Stimulated activated memory B cell treated with anti-CD40 and anti-IgM and Interleukin-4, amounts not matched to agents 10 μg/mL and 1 μg/mL and 100 μg/mL, for 72 hours (primary cell): ENCODE measurements at regions not wholly inside any gene's neighbourhood (a gene's known extent, or its start where the extent isn't known, plus 50 kb on each side); places are given as distances from the start of the nearest gene placed in this dataset.
"Not testable (repeated sequence)": the region's sequence is repeated elsewhere in the genome, so short reads cannot be mapped to it uniquely, and the experiment has no call there.

Experiments used
- ATAC-seq: fragments of 150-1000 bp; cut with Tn5 transposase; 2 replicates; pipeline ENCODE4 v1.10.0; 2021
- H3K27ac Mint-ChIP-seq: one replicate; pipeline ENCODE4 v1.8.0; 2022; ENCODE audit warnings: mild to moderate bottlenecking, mixed read lengths
- H3K27me3 Mint-ChIP-seq: one replicate; pipeline ENCODE4 v1.8.0; 2022; ENCODE audit warnings: mixed read lengths
- H3K36me3 Mint-ChIP-seq: one replicate; pipeline ENCODE4 v1.8.0; 2022; ENCODE audit warnings: mixed read lengths
- H3K4me1 Mint-ChIP-seq: one replicate; pipeline ENCODE4 v1.8.0; 2022; ENCODE audit warnings: mixed read lengths
- H3K4me3 Mint-ChIP-seq: one replicate; pipeline ENCODE4 v1.8.0; 2022; ENCODE audit warnings: mild to moderate bottlenecking, moderate library complexity, mixed read lengths
- H3K9me3 Mint-ChIP-seq: one replicate; pipeline ENCODE4 v1.8.0; 2022; ENCODE audit warnings: mixed read lengths

- Mint-ChIP-seq H3K36me3 (no peaks in the 10 kb centered on the region), H3K27me3 (no peaks in the 10 kb centered on the region), H3K4me3 (no peak overlapping the region), H3K4me1 (no peaks in the 10 kb centered on the region), H3K9me3 (peaks cover 6% of the 10 kb centered on the region), H3K27ac (no peak overlapping the region)
- no peak for ATAC-seq
Measured at GRCh38 chr1:187715483-187715882, 886.7 kb downstream of the PLA2G4A start.

- H3K4me3 Mint-ChIP-seq = no peak overlapping the region
- no peaks in the 10 kb centered on the region for H3K27me3 Mint-ChIP-seq
- no peaks in the 10 kb centered on the region for H3K4me1 Mint-ChIP-seq
Measured at GRCh38 chr1:187716160-187716559, 887.4 kb downstream of the PLA2G4A start.

DNA sequence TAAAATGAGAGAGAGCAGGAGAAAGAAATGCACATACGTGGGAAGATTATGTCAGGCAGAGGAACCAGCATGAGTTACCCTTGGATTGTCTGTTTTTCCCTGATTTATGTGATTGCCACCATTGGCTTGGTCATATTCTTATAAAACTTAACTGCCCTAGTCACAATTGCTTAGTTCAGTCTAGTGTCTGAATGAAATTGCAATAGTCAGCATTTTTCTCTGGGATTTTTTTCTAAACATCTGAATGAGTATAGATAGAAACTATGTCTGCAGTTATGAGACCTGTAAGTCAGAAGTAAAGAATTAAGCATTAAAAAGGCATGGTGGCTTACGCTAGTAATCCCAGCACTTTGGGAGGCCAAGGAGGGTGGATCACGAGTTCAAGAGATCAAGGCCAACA is 889.8 kb downstream of the PLA2G4A start:
- Mint-ChIP-seq H3K9me3 (peaks cover 3% of the 10 kb centered on the region), H3K27ac (no peak overlapping the region), H3K4me1 (no peaks in the 10 kb centered on the region), H3K4me3 (no peak overlapping the region), H3K27me3 (no peaks in the 10 kb centered on the region), H3K36me3 (no peaks in the 10 kb centered on the region)
- no peak for ATAC-seq

More at GRCh38 chr1:187716160-187716559, 887.4 kb downstream of the PLA2G4A start:
- Mint-ChIP-seq H3K27ac (no peak overlapping the region), H3K36me3 (no peaks in the 10 kb centered on the region), H3K9me3 (peaks cover 3% of the 10 kb centered on the region)
- ATAC-seq = no peak

DNA sequence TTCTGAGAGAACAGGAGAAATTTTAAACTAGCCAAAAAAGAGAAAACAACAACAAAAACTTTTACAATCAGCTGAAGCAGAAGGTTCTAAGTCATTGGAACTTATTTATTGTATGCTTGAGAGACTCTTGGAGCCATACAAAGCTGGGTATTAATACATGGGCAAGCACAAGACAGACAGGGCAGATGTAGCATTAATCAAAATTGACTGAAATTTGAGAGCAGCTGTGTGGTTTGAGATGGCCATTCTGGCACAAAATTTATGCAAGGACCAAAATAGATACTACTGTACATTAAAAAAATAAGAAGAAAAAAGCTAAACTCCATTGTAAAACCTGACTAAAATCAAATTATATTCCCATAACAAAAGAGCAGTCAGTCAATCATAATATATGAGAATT is 892.5 kb downstream of the PLA2G4A start:
- ATAC-seq = no peak

GRCh38 chr1:187725216-187725615 is 896.5 kb downstream of the PLA2G4A start:
- Mint-ChIP-seq H3K27ac (no peak overlapping the region), H3K27me3 (no peaks in the 10 kb centered on the region), H3K36me3 (no peaks in the 10 kb centered on the region), H3K4me3 (no peak overlapping the region), H3K9me3 (no peaks in the 10 kb centered on the region), H3K4me1 (no peaks in the 10 kb centered on the region)
- no peak for ATAC-seq

More for the DNA sequence above, 892.5 kb downstream of the PLA2G4A start:
- H3K27ac Mint-ChIP-seq = no peak overlapping the region
- peaks cover 3% of the 10 kb centered on the region for H3K9me3 Mint-ChIP-seq
- H3K27me3 Mint-ChIP-seq = no peaks in the 10 kb centered on the region
- no peaks in the 10 kb centered on the region for H3K4me1 Mint-ChIP-seq
- H3K4me3 Mint-ChIP-seq = no peak overlapping the region
- no peaks in the 10 kb centered on the region for H3K36me3 Mint-ChIP-seq

GRCh38 chr1:187733232-187733631 is 904.5 kb downstream of the PLA2G4A start:
- Mint-ChIP-seq H3K27me3 (no peaks in the 10 kb centered on the region), H3K36me3 (no peaks in the 10 kb centered on the region), H3K4me1 (no peaks in the 10 kb centered on the region), H3K9me3 (peaks cover 3% of the 10 kb centered on the region), H3K4me3 (no peak overlapping the region), H3K27ac (no peak overlapping the region)
- ATAC-seq = no peak

DNA sequence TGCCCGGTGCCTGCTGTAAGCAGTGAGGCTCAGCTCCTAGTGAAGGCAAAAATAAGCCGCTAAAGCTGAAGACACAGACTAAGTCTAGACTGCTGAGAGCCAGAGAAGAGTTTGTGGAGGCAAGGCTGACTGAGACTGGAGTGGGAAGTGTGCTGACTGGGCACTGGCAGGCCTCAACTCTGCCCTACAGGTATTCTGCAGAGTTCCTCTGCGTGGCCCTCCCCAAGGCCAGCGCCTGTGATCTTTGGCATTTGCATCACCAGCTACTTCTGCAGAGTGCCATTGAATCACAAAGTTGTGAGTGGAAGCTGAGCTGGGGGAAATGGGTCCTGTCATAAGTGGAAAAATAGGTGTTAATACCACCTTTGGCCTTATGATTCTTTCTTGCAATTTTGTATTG is 905.7 kb downstream of the PLA2G4A start:
- H3K4me1 Mint-ChIP-seq = no peaks in the 10 kb centered on the region
- H3K36me3 Mint-ChIP-seq = no peaks in the 10 kb centered on the region
- no peaks in the 10 kb centered on the region for H3K27me3 Mint-ChIP-seq
- no peak overlapping the region for H3K4me3 Mint-ChIP-seq
- peaks cover 3% of the 10 kb centered on the region for H3K9me3 Mint-ChIP-seq
- no peak overlapping the region for H3K27ac Mint-ChIP-seq
- ATAC-seq = no peak

- Mint-ChIP-seq H3K4me1 (no peaks in the 10 kb centered on the region), H3K27ac (no peak overlapping the region), H3K9me3 (peaks cover 9% of the 10 kb centered on the region), H3K4me3 (no peak overlapping the region), H3K27me3 (no peaks in the 10 kb centered on the region), H3K36me3 (no peaks in the 10 kb centered on the region)
- no peak for ATAC-seq
Measured at GRCh38 chr1:187744665-187745064, 915.9 kb downstream of the PLA2G4A start.

DNA sequence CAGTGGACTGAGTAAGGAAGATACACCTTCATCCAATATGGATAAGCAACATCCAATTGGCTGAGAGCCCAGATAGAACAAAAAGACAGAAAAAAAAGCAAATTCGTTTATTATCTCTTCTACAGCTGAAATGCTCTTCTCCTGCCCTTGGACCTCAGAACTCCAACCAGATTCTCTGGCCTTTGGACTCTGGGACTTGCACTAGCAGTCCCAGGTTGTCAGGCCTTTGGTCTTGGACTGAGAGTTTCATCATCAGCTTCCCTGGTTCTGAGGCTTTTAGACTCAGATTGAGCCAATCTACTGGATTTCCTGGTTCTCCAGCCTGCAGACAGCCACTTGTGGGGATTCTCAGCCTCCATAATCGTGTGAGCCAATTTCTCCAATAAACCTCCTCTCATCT is 926.8 kb downstream of the PLA2G4A start:
- H3K27me3 Mint-ChIP-seq = no peaks in the 10 kb centered on the region
- no peak overlapping the region for H3K27ac Mint-ChIP-seq
- H3K9me3 Mint-ChIP-seq = peaks cover 7% of the 10 kb centered on the region
- H3K4me1 Mint-ChIP-seq = no peaks in the 10 kb centered on the region
- H3K36me3 Mint-ChIP-seq = no peaks in the 10 kb centered on the region
- no peak for ATAC-seq
- H3K4me3 Mint-ChIP-seq = no peak overlapping the region

- H3K27me3 Mint-ChIP-seq, H3K4me1 Mint-ChIP-seq, H3K27ac Mint-ChIP-seq, ATAC-seq, H3K9me3 Mint-ChIP-seq, H3K36me3 Mint-ChIP-seq, H3K4me3 Mint-ChIP-seq: not testable (repeated sequence)
Measured at GRCh38 chr1:187756684-187757083, 927.9 kb downstream of the PLA2G4A start.

GRCh38 chr1:187759825-187760333 is 931.1 kb downstream of the PLA2G4A start:
- Mint-ChIP-seq H3K36me3 (no peaks in the 10 kb centered on the region), H3K4me3 (no peak overlapping the region), H3K9me3 (peaks cover 7% of the 10 kb centered on the region), H3K4me1 (no peaks in the 10 kb centered on the region), H3K27ac (no peak overlapping the region), H3K27me3 (no peaks in the 10 kb centered on the region)
- ATAC-seq = no peak

- no peak overlapping the region for H3K4me3 Mint-ChIP-seq
- no peak overlapping the region for H3K27ac Mint-ChIP-seq
- peaks cover 8% of the 10 kb centered on the region for H3K9me3 Mint-ChIP-seq
- no peaks in the 10 kb centered on the region for H3K27me3 Mint-ChIP-seq
- no peaks in the 10 kb centered on the region for H3K4me1 Mint-ChIP-seq
- no peaks in the 10 kb centered on the region for H3K36me3 Mint-ChIP-seq
- ATAC-seq = no peak
Measured at GRCh38 chr1:187762118-187762517, 933.4 kb downstream of the PLA2G4A start.

- Mint-ChIP-seq H3K4me1 (no peaks in the 10 kb centered on the region), H3K27me3 (no peaks in the 10 kb centered on the region), H3K4me3 (no peak overlapping the region), H3K36me3 (no peaks in the 10 kb centered on the region), H3K9me3 (peaks cover 10% of the 10 kb centered on the region), H3K27ac (no peak overlapping the region)
- no peak for ATAC-seq
Measured at GRCh38 chr1:187763465-187763864, 934.7 kb downstream of the PLA2G4A start.

- Mint-ChIP-seq H3K27ac (no peak overlapping the region), H3K36me3 (no peaks in the 10 kb centered on the region), H3K4me1 (no peaks in the 10 kb centered on the region), H3K27me3 (no peaks in the 10 kb centered on the region), H3K4me3 (no peak overlapping the region), H3K9me3 (peaks cover 10% of the 10 kb centered on the region)
- ATAC-seq = no peak
Measured at GRCh38 chr1:187763976-187764375, 935.2 kb downstream of the PLA2G4A start.

- Mint-ChIP-seq H3K27me3 (no peaks in the 10 kb centered on the region), H3K9me3 (peaks cover 10% of the 10 kb centered on the region), H3K36me3 (no peaks in the 10 kb centered on the region), H3K4me3 (no peak overlapping the region), H3K27ac (no peak overlapping the region), H3K4me1 (no peaks in the 10 kb centered on the region)
- ATAC-seq = no peak
Measured at GRCh38 chr1:187771396-187771795, 942.6 kb downstream of the PLA2G4A start.

- Mint-ChIP-seq H3K4me1 (no peaks in the 10 kb centered on the region), H3K9me3 (peaks cover 6% of the 10 kb centered on the region), H3K4me3 (no peak overlapping the region), H3K27ac (no peak overlapping the region), H3K27me3 (no peaks in the 10 kb centered on the region), H3K36me3 (no peaks in the 10 kb centered on the region)
- no peak for ATAC-seq
Measured at GRCh38 chr1:187773168-187773567, 944.4 kb downstream of the PLA2G4A start.

DNA sequence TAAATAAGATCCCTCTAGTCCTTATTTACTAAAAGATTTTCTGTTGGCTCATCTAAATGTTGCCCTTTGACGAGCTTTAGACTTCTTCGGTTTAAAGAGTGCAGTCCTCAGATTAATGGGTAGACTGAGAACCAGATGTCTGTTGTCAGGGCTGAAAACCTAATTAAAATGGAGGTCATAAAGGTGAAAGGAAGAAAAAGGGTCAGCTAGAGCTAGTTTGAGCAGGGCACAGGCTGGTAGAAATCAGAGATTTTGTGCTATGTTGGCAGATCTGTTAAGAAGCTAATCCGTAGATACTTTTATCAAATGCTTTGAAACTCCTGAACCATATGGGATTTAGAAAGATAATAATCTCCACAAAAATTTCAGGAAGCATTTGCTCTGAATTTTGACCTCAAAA is 959.0 kb downstream of the PLA2G4A start:
- no peak overlapping the region for H3K4me3 Mint-ChIP-seq
- H3K27me3 Mint-ChIP-seq = no peaks in the 10 kb centered on the region
- H3K4me1 Mint-ChIP-seq = no peaks in the 10 kb centered on the region
- no peak overlapping the region for H3K27ac Mint-ChIP-seq
- ATAC-seq = no peak
- peaks cover 4% of the 10 kb centered on the region for H3K9me3 Mint-ChIP-seq
- no peaks in the 10 kb centered on the region for H3K36me3 Mint-ChIP-seq
